ENCODE measurements at regions not wholly inside any gene's neighbourhood (a gene's known extent, or its start where the extent isn't known, plus 50 kb on each side); places are given as distances from the start of the nearest gene placed in this dataset.

GRCh38 chr2:150008901-150009300 is 421.3 kb upstream of the MMADHC start:
- in situ Hi-C loops (cut with MboI; ENCODE audit: low pct_unique_long_range_greater_than_20kb, low sequenced_read_pairs): no loop called here
- no peak for DNase-seq

DNA sequence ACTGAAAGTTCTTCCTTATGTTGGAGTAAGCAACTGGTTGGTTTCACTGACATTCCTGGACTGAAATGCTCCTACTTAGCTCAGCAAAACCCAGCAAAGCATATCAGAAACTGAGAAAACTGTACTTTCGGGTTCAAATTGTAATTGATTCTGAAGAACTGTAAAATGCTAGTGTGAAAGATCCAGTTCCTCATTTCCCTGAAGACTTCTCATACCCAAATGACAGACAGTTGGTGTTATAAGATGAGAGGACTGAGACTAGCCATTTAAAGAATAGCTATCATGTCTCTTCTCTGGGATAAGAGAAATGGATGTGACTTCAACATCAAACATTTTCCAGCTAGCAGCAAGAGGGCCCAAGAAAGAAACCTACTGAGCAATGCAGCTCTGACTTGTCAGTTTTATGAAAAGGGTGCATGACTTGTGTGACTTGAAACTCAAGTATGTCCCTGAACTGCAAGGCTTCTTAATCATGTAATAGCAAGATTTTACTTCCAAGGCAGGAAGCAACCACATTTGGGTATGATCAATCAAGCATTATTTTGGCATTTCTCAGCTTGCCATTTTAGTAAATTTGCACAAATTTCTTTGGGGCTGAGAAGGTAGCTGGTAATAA is 420.3 kb upstream of the MMADHC start:
- in situ Hi-C loops (cut with MboI; ENCODE audit: low pct_unique_long_range_greater_than_20kb, low sequenced_read_pairs): no loop called here

GRCh38 chr2:150006591-150006990 is 419.0 kb upstream of the MMADHC start:
- no peak for DNase-seq

More for the DNA sequence above, 420.3 kb upstream of the MMADHC start:
- no peak for DNase-seq

DNA sequence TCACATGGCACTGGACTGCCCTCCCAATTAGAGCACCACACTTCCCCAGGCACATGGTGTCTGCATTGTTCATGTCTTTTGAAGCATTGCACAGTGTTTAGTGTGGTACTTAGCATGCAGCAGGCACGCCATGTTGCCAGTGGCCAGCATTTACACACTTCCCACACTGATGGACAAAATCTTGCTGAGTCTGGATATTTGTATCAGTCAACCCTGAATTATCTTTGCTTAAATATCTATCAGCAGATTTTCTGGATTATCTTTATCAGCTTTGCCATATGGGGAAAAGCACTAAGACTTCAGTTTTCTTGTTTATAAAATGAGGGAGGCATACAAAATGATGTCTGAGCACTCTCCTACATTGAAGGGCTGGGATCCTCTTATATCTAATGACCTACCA is 416.0 kb upstream of the MMADHC start:
- no peak for DNase-seq
- in situ Hi-C loops (cut with MboI; ENCODE audit: low pct_unique_long_range_greater_than_20kb, low sequenced_read_pairs): no loop called here

More at GRCh38 chr2:150006591-150006990, 419.0 kb upstream of the MMADHC start:
- in situ Hi-C loops (cut with MboI; ENCODE audit: low pct_unique_long_range_greater_than_20kb, low sequenced_read_pairs): no loop called here

- in situ Hi-C loops (cut with MboI; ENCODE audit: low pct_unique_long_range_greater_than_20kb, low sequenced_read_pairs): no loop called here
- DNase-seq: no peak
Observed at GRCh38 chr2:150001788-150002187, 414.2 kb upstream of the MMADHC start.

DNA sequence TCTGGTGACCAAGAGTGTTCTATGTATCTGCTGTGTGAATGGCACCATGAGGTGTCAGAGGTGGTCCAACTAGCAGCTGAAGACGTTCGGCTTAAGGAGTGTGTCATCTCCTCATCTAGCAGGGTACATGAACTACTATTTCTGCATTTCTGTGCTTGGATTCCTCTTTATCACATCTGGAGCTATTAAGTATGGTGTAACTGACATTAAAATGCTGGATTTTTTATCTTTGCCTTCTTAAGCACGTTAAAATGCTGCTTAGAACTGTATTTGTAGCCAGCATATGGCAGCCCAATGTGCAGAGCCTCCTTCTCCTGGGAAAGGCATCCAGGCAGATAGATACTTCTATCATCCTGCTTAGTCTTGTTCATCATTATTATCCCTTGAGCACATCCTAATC is 409.3 kb upstream of the MMADHC start:
- in situ Hi-C loops (cut with MboI; ENCODE audit: low pct_unique_long_range_greater_than_20kb, low sequenced_read_pairs): no loop called here
- no peak for DNase-seq

- in situ Hi-C loops (cut with MboI; ENCODE audit: low pct_unique_long_range_greater_than_20kb, low sequenced_read_pairs): no loop called here
- no peak for DNase-seq
Observed at GRCh38 chr2:149994057-149994728, 406.6 kb upstream of the MMADHC start.

DNA sequence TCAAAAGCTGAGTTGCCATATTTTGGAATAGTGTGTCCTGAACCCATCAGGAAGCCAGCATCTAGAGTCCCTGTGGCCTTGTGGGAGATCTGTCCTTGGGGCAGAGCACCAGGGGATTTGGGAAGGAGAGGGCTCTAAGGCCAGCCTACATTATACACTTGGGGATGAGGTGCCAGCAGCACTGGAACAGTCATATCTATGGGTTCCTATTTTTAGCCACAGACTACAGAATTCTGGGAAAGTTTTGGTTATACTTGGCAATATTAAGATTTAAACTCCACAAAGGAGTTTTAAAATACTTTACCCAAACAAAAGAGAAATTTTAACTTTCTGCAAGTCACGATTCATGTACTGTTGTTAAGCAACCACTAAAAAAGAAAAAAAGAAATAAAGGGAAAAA is 405.7 kb upstream of the MMADHC start:
- no peak for DNase-seq
- in situ Hi-C loops (cut with MboI; ENCODE audit: low pct_unique_long_range_greater_than_20kb, low sequenced_read_pairs): no loop called here

GRCh38 chr2:149991576-149991975 is 404.0 kb upstream of the MMADHC start:
- in situ Hi-C loops (cut with MboI; ENCODE audit: low pct_unique_long_range_greater_than_20kb, low sequenced_read_pairs): no loop called here

DNA sequence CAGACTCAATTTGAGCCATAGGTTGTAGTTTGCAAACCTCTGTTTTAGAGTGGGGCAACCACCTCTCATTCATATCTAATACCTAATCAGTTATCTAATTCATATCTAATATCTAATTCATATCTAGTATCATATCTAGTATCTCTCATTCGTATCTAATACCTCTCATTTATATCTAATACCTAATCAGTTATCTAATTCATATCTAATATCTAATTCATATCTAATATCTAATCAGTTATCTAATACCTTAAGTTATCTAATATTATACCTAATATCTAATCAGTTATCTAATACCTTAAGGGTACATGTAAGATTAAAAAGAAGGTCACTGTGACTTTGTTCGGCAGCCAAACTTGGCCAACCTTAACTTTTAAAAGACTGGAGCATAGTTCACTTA is 403.4 kb upstream of the MMADHC start:
- in situ Hi-C loops (cut with MboI; ENCODE audit: low pct_unique_long_range_greater_than_20kb, low sequenced_read_pairs): no loop called here
- no peak for DNase-seq

More at GRCh38 chr2:149991576-149991975, 404.0 kb upstream of the MMADHC start:
- DNase-seq: no peak

DNA sequence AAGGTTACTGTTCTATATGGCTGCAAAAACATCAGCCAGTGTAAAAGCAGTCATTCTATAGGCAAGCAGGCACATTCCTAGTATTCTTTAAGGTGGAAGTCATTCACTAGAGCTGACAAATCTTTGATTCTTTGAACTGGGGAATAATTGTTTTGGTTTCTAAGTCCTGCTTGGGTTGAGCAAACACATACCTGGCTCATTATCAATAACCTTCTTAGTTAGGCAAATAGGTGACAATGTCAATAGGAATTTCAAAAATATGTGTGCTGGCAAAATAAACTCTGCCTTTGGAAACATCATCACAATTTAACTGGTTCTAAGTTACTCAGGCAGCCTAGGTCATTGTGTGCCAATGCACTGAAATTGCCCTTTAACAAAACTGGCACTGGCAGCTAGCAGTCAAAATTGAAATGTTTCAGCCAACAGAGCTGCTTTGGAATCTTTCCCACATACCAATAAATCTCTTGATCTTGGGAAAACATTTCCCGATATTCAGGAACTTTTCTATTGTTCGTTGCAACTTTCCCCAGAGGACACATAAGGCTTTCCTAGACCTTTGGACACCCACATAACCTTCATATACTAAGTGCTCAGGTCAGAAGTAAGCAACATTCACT is 402.0 kb upstream of the MMADHC start:
- DNase-seq: no peak
- in situ Hi-C loops (cut with MboI; ENCODE audit: low pct_unique_long_range_greater_than_20kb, low sequenced_read_pairs): no loop called here

- in situ Hi-C loops (cut with MboI; ENCODE audit: low pct_unique_long_range_greater_than_20kb, low sequenced_read_pairs): no loop called here
- no peak for DNase-seq
Observed at GRCh38 chr2:149988361-149988760, 400.8 kb upstream of the MMADHC start.

DNA sequence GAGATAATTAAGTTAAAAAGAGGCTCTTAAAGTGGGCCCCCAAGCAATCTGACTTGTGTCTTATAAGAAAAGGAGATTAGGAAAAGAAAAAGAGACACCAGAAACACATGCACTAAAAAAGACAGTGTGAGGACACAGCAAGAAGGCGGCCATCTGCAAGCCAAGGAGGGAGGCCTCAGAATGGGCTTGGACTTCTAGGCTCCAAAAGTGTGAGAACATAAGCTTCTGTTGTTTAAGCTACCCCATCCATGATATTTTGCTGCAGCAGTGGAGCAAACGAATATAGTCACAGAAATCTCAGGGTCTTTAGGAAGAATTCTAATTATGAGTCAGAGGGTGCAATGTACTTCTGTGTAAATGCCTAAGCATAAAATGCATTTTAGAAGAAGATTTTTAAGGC is 399.3 kb upstream of the MMADHC start:
- DNase-seq: no peak

DNA sequence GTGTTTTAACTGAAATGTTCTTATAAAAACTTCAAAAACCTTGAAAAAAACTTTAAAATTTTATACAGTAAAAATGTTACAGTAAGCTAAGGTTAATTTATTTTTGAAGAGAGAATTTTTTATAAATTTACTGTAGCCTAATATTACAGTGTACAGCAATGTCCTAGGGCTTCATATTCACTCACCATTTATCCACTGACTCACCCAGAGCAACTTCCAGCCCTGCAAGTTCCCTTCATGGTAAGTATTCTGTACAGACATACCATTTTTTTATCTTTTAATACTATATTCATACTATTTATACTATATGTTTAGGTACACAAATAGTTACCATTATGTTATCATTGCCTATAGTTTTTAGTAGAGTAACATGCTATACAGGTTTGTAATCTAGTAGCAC is 396.7 kb upstream of the MMADHC start:
- in situ Hi-C loops (cut with MboI; ENCODE audit: low pct_unique_long_range_greater_than_20kb, low sequenced_read_pairs): no loop called here
- DNase-seq: no peak

More for the DNA sequence above, 399.3 kb upstream of the MMADHC start:
- in situ Hi-C loops (cut with MboI; ENCODE audit: low pct_unique_long_range_greater_than_20kb, low sequenced_read_pairs): no loop called here

- DNase-seq: no peak
- in situ Hi-C loops (cut with MboI; ENCODE audit: low pct_unique_long_range_greater_than_20kb, low sequenced_read_pairs): no loop called here
Observed at GRCh38 chr2:149972066-149972465, 384.5 kb upstream of the MMADHC start.

- in situ Hi-C loops (cut with MboI; ENCODE audit: low pct_unique_long_range_greater_than_20kb, low sequenced_read_pairs): no loop called here
- DNase-seq: no peak
Observed at GRCh38 chr2:149954981-149955600, 367.5 kb upstream of the MMADHC start.

- in situ Hi-C loops (cut with MboI; ENCODE audit: low pct_unique_long_range_greater_than_20kb, low sequenced_read_pairs): no loop called here
- no peak for DNase-seq
Observed at GRCh38 chr2:149953627-149954026, 366.1 kb upstream of the MMADHC start.

DNA sequence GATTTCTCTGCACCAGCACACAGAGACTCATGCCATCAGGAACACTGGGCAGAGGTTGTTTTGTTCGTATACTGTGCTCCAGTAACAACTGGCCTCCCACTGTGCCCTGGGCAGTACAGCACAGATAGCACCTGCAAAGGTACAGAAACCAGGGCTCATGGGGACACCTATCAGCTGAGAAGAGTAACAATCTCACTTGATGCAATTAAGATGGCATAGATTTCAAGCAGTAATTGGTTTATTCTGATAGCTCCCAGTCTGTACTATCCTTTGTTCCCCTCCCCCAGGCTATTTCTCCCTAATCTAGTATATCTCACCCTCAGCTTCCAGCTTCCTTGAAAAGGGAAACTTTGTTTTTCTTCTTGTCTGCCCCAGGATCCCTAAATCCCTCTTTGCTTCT is 343.9 kb upstream of the MMADHC start:
- no peak for DNase-seq
- in situ Hi-C loops (cut with MboI; ENCODE audit: low pct_unique_long_range_greater_than_20kb, low sequenced_read_pairs): no loop called here

GRCh38 chr2:149928011-149928410 is 340.4 kb upstream of the MMADHC start:
- no peak for DNase-seq

GRCh38 chr2:149926149-149926548 is 338.6 kb upstream of the MMADHC start:
- no peak for DNase-seq
- in situ Hi-C loops (cut with MboI; ENCODE audit: low pct_unique_long_range_greater_than_20kb, low sequenced_read_pairs): no loop called here

More at GRCh38 chr2:149928011-149928410, 340.4 kb upstream of the MMADHC start:
- in situ Hi-C loops (cut with MboI; ENCODE audit: low pct_unique_long_range_greater_than_20kb, low sequenced_read_pairs): no loop called here

Measured in KBM-7 (cell line).